ENCODE measurements at regions not wholly inside any gene's neighbourhood (a gene's known extent, or its start where the extent isn't known, plus 50 kb on each side); places are given as distances from the start of the nearest gene placed in this dataset.

GRCh38 chr18:49717617-49718016 is 95.7 kb downstream of the ACAA2 start:
- Histone ChIP-seq H3K9ac (ENCODE audit: low read length in 3 of 3) (no peak overlapping the region), H3K9me3 (ENCODE audit: control insufficient read depth in 2 of 3, insufficient read depth in 1 of 3, low read length in 3 of 3) (no peaks in the 10 kb centered on the region), H3K4me3 (ENCODE audit: low read length in 3 of 3) (no peak overlapping the region), H3K4me1 (ENCODE audit: control insufficient read depth in 2 of 3, insufficient read depth in 2 of 3, low read depth in 1 of 3, low read length in 3 of 3) (no peaks in the 10 kb centered on the region), H3K27ac (ENCODE audit: low read depth in 2 of 2, low read length in 2 of 2) (no peak overlapping the region), H3K27me3 (ENCODE audit: control insufficient read depth, insufficient read depth, low read length) (no peaks in the 10 kb centered on the region), H3K36me3 (ENCODE audit: control insufficient read depth in 2 of 3, insufficient read depth in 3 of 3, low read length in 3 of 3) (no peaks in the 10 kb centered on the region)
- FAIRE-seq (no peak), DNase-seq (no peak)
- TF ChIP-seq CTCF (IDR thresholded peaks at IDR 0.05; ENCODE audit: borderline replicate concordance, extremely low read depth, insufficient read depth) = no peak
- intact Hi-C loops (cut with DNase I) = no loop called here

GRCh38 chr18:49716035-49716434 is 97.3 kb downstream of the ACAA2 start:
- DNase-seq (no peak), FAIRE-seq (no peak)
- H3K4me1 ChIP-seq (ENCODE audit: control insufficient read depth in 2 of 3, insufficient read depth in 2 of 3, low read depth in 1 of 3, low read length in 3 of 3) = no peaks in the 10 kb centered on the region
- H3K36me3 ChIP-seq (ENCODE audit: control insufficient read depth in 2 of 3, insufficient read depth in 3 of 3, low read length in 3 of 3) = no peaks in the 10 kb centered on the region
- no peak overlapping the region for H3K9ac ChIP-seq (ENCODE audit: low read length in 3 of 3)
- no peaks in the 10 kb centered on the region for H3K9me3 ChIP-seq (ENCODE audit: control insufficient read depth in 2 of 3, insufficient read depth in 1 of 3, low read length in 3 of 3)
- no peak overlapping the region for H3K4me3 ChIP-seq (ENCODE audit: low read length in 3 of 3)
- H3K27me3 ChIP-seq (ENCODE audit: control insufficient read depth, insufficient read depth, low read length) = no peaks in the 10 kb centered on the region
- intact Hi-C loops (cut with DNase I) = no loop called here
- no peak overlapping the region for H3K27ac ChIP-seq (ENCODE audit: low read depth in 2 of 2, low read length in 2 of 2)
- TF ChIP-seq CTCF (IDR thresholded peaks at IDR 0.05; ENCODE audit: borderline replicate concordance, extremely low read depth, insufficient read depth) = no peak

GRCh38 chr18:49709347-49709690 is 104.0 kb downstream of the ACAA2 start:
- Histone ChIP-seq H3K36me3 (ENCODE audit: control insufficient read depth in 2 of 3, insufficient read depth in 3 of 3, low read length in 3 of 3) (no peaks in the 10 kb centered on the region), H3K4me1 (ENCODE audit: control insufficient read depth in 2 of 3, insufficient read depth in 2 of 3, low read depth in 1 of 3, low read length in 3 of 3) (peaks cover 0 to 5% (median 4%) of the 10 kb centered on the region in 3 donors), H3K4me3 (ENCODE audit: low read length in 3 of 3) (no peak overlapping the region), H3K9me3 (ENCODE audit: control insufficient read depth in 2 of 3, insufficient read depth in 1 of 3, low read length in 3 of 3) (no peaks in the 10 kb centered on the region), H3K9ac (ENCODE audit: low read length in 3 of 3) (no peak overlapping the region), H3K27me3 (ENCODE audit: control insufficient read depth, insufficient read depth, low read length) (no peaks in the 10 kb centered on the region), H3K27ac (ENCODE audit: low read depth in 2 of 2, low read length in 2 of 2) (no peak overlapping the region)
- TF ChIP-seq CTCF (IDR thresholded peaks at IDR 0.05; ENCODE audit: borderline replicate concordance, extremely low read depth, insufficient read depth) = no peak
- DNase-seq (peak in 2 of 5 donors; percentile 53 to 56), FAIRE-seq (no peak)
- intact Hi-C loops (cut with DNase I) = no loop called here

GRCh38 chr18:49708662-49709346 is 104.5 kb downstream of the ACAA2 start:
- no peak for FAIRE-seq
- H3K36me3 ChIP-seq (ENCODE audit: control insufficient read depth in 2 of 3, insufficient read depth in 3 of 3, low read length in 3 of 3) = no peaks in the 10 kb centered on the region
- intact Hi-C loops (cut with DNase I) = no loop called here
- DNase-seq = no peak
- H3K27ac ChIP-seq (ENCODE audit: low read depth in 2 of 2, low read length in 2 of 2) = no peak overlapping the region
- no peak overlapping the region for H3K9ac ChIP-seq (ENCODE audit: low read length in 3 of 3)
- H3K27me3 ChIP-seq (ENCODE audit: control insufficient read depth, insufficient read depth, low read length) = no peaks in the 10 kb centered on the region
- peaks cover 0 to 5% (median 4%) of the 10 kb centered on the region in 3 donors for H3K4me1 ChIP-seq (ENCODE audit: control insufficient read depth in 2 of 3, insufficient read depth in 2 of 3, low read depth in 1 of 3, low read length in 3 of 3)
- H3K9me3 ChIP-seq (ENCODE audit: control insufficient read depth in 2 of 3, insufficient read depth in 1 of 3, low read length in 3 of 3) = no peaks in the 10 kb centered on the region
- TF ChIP-seq CTCF (IDR thresholded peaks at IDR 0.05; ENCODE audit: borderline replicate concordance, extremely low read depth, insufficient read depth) = no peak
- H3K4me3 ChIP-seq (ENCODE audit: low read length in 3 of 3) = no peak overlapping the region

Measured in kidney (tissue), 13 donors.